DOHH2 (cell line): ENCODE measurements at regions not wholly inside any gene's neighbourhood (a gene's known extent, or its start where the extent isn't known, plus 50 kb on each side); places are given as distances from the start of the nearest gene placed in this dataset.

Experiments used
- EZH2phosphoT487 ChIP-seq: fragments of 200-600 bp; sonication (generic); IDR thresholded peaks from 2 replicates; pipeline ENCODE4 v1.6.1; 2017; ENCODE audit warnings: borderline replicate concordance, mild to moderate bottlenecking, antibody characterized with exemption, low read length, moderate library complexity, mixed read lengths
- TF ChIP-seq, protein P1 (sequence below): fragments of 200-600 bp; sonication (generic); IDR thresholded peaks from one replicate; pipeline ENCODE4 v1.5.1; 2014; ENCODE audit warnings: antibody characterized with exemption, mild to moderate bottlenecking, low read depth, low read length; ENCODE audit not compliant: poor library complexity, severe bottlenecking

DNA sequence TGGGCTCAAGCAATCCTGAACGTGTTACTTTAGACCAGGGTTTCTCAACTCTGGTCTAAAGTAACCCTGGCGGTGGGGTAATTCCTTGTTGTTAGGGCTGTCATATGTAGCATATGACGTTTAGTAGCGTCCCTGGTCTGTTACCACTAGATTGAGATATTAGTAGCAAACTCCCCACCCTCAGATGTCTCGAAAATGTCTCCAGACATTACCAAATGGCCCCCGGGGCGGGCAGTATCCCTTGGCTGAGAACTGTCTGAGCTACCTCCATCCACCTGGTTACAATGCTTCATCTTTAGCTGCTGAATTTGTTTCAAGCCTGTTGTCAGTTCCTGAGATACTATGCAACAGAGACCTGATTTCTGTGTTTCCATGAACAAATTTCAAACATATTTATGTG is 56.7 kb downstream of the CLDN34 start:
- TF ChIP-seq EZH2phosphoT487: no peak
- TF ChIP-seq, protein P1, sequence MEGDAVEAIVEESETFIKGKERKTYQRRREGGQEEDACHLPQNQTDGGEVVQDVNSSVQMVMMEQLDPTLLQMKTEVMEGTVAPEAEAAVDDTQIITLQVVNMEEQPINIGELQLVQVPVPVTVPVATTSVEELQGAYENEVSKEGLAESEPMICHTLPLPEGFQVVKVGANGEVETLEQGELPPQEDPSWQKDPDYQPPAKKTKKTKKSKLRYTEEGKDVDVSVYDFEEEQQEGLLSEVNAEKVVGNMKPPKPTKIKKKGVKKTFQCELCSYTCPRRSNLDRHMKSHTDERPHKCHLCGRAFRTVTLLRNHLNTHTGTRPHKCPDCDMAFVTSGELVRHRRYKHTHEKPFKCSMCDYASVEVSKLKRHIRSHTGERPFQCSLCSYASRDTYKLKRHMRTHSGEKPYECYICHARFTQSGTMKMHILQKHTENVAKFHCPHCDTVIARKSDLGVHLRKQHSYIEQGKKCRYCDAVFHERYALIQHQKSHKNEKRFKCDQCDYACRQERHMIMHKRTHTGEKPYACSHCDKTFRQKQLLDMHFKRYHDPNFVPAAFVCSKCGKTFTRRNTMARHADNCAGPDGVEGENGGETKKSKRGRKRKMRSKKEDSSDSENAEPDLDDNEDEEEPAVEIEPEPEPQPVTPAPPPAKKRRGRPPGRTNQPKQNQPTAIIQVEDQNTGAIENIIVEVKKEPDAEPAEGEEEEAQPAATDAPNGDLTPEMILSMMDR: no peak
